Middle frontal gyrus (tissue), 1 donor: ENCODE measurements at regions not wholly inside any gene's neighbourhood (a gene's known extent, or its start where the extent isn't known, plus 50 kb on each side); places are given as distances from the start of the nearest gene placed in this dataset.

Source experiments
- DNase-seq: peaks from one replicate; pipeline ENCODE4 v3.0.0-alpha.2; 2015; ENCODE audit warnings: low spot score; ENCODE audit errors: extremely low spot score

DNA sequence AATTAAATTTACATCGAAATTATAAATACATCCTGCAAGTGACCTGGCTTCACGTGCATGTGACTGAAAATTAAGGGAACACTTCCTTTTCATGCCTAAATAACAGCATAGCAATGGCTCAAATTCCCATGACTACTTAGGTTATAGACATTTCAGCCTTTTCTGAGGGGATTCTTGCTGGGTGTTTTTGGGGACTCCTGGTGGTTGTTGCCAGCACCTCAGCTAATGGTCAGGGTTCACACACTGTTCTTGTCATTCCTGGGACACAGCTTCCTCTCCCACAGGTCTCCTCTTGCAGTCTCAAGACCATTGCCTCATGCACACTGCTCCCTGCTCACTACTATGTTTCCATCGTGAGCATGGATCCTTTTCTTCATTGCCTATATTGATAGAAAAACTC is 148.9 kb upstream of the GLI3 start:
- DNase-seq: no peak

DNA sequence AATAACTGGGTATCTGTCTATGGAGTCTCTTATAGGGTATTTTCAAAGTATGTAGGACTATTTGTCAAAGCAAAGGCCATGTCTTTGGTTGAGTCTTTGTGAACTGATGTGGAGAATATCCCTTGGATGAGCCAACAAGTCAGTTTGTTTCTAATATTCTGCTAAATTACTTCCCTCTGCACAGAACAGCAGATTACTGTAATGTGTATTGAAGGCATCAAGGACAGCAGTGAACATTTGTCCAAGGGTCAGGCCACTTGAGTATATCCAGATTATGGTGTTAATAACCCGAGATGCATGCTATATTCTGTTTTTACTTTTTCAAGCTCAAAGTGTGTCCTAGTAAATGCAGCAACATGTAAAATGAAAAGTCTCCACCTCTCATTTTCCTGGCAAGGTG is 144.2 kb upstream of the GLI3 start:
- no peak for DNase-seq

DNA sequence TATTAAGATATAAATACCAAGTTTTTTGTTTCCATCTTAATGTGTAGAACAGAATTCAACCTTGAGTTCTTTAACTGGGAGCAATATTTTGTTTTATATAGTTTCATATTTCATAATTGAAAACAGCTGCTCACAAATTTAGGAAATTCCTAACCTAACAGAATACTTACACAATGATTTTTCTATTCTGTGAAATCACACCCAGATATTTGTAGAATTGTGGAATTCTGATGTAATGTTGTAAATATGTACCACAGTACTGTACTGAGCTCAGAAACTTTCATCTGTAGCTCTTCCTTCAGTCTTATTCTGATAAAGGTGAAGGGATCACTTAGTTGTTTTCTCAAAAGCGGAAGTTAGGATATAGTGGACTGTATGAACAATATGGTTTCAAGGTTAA is 143.4 kb upstream of the GLI3 start:
- DNase-seq: no peak

DNA sequence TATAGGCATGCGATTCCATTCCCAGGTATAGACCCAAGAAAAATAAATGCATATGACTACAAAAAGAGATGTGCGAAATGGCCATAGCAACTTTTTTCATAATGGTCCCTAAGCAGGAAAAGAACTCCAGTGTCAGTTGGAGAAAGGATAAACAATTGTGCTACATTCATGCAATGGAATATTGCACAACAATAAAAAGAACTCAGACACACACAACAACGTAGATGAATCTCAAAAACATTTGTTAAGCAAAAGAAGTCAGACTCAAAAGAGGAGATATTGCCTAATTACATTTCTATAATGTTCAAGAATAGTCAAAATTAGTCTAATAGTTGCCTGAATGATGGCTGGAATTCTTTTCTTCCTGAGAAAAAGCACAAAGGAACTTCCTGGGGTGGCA is 141.1 kb upstream of the GLI3 start:
- no peak for DNase-seq

DNA sequence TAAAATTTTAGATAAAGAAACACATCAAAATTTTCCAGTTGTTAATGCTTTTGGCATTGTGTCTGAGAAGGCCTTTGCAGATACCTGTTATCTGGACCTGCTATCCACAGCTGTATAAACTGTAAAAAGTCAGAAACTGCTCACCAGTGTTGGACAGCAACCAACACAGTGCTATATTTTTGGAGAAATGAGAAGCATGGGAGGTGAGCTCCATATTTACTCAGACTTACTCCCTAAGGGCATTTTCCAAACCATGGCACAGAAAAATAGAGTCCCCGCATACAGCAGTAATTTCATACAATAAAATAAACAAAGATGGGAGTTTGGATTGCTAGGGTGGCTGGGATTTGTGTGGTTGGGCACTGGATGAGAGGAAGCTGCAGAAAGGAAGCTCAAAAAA is 136.3 kb upstream of the GLI3 start:
- no peak for DNase-seq

DNA sequence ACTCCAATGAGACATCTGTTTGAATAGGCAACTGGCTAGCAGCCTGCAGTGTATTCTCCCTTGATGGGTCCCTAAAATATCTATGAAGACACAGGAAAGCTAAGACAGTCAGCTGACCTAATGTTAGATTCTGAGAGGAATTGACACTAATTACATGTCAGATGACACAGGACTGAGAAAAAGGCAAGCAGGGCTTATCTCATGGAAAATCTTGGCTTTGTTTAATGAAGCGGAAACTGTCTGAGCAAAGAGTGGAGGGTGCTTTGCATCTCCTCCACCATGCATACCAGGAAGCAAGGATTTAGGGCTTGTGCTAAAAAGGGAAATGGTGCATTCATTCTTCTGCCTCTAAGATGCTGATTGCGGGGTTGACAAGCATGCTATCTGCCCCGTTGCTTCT is 135.5 kb upstream of the GLI3 start:
- DNase-seq: no peak

DNA sequence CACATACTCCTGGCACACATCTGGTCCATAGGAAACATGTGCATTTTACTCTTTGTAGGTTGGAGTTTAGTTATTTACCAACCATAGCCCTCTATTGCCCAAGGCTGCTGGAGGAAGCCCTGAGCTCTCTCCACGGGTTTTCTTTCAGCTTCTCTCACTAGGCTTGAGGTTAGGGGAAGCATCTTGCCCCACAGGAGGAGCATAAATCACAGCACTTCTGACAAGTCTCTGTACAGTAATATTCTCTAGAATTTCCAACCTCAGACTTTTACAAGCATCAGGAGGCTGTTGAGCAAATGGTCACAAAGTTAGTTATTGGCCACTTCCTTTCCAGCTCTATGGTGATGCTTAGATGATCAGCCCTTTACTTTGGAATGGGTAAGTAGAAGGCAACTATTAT is 122.9 kb upstream of the GLI3 start:
- no peak for DNase-seq

DNA sequence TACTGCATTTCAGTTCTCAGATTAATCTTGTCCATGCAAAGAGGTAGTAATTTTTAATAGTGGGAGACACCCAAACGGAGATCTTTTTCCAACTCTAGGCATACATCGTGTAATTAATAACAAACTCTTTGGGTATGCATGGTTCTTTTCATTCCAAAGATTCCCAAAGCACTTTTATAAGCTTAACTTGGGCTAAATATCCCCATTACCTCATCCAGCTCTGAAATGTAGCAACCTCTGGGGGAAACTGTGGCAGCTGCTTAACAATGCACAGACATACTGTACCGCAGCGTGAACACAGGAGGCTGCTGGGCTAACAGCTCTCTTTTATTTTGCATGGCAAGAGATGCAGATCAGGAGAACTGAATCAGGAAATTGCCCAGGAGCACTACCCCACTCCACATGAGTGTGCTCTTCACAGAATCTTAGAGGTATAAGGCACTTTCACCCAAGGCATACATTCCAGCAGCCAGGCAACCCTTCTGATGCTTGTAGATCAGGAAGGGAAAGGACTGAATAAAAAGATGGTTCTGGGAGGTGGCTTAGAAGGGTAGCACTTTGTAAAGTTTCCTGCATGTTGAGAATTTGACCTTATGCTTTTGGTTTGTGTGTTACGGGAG is 114.4 kb upstream of the GLI3 start:
- DNase-seq: no peak

DNA sequence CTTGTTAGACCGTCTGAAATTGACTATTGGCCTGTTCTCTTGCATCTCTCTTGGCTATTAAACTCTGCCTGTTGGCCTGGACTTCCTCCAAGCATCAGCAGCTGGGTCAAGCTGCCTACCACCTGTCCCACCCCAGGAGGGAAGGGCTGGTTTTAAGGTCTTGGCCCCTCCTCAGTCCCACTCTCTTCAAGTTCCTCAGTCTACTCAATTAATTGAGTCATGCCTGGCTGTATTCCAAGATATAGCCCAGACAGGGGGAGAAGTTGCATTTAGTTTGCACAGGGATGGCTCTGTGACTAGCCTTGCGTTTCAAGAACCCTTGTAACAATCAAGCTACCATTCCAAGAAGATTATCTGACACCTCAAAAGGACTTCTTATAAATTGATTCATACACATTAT is 113.8 kb upstream of the GLI3 start:
- DNase-seq: no peak

DNA sequence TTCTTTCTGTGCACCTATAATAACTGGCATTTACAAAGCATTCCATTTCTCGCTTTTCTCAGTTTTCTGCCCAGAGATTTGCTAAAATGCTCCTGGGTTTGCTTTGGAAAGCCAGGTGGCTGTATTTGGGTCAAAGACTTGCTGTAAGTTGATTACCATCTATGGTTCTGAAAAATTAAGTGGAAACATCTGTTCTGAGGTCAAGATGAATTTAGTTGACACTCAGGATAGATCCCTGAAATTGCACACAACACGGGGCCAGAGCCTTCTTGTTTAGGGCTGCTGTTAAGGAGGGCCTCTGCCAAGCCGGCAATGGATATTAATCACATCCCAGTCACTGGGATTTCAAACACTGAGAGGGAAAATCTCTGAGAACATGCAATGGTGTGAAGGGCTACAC is 111.6 kb upstream of the GLI3 start:
- DNase-seq: no peak

DNA sequence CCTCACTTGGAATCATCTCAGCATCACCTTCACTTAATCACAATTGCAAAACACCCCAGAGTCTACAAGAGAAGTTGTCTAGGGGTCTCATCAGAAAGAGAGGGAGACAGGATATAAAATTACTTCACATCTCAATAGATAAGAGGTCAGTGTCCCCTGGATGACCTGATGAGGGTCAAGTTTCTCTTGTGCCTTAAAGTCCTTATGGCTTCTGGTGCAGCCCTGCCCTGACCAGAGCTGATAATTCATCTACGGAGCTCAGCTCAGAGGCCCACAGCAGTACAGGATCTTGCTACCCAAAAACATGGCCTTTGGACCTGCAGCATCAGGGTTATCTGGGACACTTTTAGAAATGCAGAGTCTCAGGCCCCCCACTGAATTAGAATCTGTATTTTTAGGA is 111.1 kb upstream of the GLI3 start:
- no peak for DNase-seq

DNA sequence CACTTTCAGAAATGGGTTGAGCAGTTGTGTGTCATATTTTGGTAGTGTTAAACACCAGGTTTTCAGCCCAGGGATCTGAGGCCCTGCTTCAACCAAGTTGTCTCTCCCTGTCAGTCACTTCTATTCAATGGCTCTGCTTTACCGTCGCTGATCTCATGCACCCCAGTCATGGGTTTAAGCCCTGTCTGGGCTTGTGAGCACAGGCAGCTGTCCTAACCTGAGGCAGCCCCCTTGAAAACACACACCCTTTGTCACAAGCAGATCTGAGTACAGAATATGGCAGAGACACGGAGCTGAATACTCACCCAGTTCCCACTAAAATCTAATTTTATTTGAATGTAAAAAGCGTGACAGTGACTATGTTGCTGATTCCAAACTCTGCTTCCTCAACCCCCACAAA is 110.6 kb upstream of the GLI3 start:
- no peak for DNase-seq

DNA sequence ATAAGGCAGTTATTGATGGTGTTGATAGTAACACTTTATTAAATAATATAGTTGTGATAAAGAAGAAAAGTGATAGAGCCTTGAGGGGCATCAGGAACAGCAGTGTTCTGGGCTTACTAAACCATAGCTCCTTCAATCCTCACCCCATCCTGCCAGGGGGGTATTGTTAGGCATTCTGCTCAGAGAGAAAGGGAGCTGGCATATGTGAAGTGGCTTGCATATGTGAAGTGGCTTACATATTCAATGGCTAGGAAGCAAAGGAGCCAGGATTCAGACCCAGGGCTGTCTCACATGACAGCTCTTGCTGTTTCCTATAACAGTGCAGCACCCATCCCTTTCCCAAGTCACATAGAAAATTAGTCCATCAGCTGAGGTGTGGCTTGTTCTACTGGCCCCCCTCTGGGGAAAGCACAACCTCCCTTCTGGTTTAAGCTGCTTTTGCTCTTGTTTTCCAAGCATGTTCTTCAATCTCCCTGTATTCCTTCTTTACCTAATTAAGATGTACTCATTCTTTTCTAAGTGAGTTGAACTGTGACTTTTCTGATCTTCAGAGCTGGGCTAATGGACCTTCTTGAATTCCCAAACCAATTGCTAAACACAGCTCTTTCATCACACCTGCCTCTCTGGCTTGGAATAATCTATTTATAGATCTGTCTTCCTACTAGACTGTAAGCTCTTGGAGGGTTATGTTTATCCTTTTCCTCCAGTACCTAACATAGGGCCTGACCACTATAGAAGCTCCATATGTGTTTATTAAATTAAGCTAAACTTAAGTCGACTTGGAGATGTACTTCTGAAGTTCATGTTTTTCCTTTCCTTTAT is 108.7 kb upstream of the GLI3 start:
- no peak for DNase-seq

DNA sequence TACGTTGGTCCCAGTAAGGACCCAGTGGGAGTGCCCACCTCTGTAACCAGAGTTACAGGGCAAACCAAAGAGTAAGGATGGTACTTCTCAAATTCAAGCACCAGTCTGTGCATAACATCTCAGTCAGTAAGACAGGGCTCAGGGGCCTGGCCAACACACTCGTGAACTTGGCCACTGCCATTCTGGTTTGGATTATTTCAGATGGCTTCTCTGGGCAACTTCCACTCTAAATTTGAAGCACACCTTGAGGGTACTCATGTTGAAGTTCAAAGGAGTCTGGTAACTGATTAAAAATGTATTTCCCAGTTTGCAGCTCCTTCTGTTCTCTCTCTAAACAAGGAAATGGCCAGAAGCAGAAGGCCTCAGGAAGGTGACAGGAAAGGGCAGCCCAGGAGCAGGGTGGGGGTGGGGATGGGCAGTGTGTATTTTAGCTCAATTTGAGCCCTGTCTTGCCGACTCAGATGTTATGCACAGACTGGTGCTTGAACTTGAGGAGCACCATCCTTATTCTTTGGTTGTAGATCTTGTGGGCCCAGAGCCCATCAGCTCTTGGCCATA is 107.3 kb upstream of the GLI3 start:
- no peak for DNase-seq

DNA sequence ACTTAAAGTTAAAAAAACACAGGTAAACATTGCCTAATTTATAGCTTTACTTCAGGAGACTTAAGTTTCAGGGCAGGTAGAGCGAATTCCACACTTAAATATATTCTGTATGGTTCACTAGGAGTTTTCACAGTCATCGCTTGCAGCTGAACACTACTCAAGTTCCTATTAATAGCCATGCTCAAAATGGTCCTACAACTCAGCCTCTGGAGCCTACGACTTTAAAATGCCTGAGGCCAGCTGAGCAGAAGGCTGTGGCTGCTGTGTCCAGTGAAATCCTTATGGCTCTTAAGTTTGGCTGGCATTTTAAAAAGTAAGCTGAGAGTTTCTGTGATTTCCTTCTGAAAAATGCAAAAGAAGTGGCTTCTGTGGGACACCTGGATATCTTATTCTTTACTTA is 105.4 kb upstream of the GLI3 start:
- DNase-seq: no peak

DNA sequence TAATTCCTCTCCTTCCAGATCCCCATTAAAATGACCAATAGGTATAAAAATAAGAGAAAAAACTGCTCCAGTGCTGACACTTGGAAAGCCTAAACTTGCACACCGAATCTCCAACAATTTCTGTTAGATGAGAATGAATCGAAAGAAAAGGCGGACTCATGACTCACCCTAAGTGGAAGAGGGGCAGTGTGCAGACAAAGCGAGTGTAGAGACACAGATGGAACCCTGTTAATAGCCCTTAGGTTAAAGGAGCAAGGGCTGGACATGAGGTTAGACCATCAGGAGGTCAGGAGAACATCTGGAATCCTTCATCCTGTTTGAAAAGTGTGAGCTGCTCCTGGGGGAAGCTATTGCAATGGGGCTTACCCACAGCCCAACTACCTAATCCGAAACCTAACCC is 103.4 kb upstream of the GLI3 start:
- no peak for DNase-seq

DNA sequence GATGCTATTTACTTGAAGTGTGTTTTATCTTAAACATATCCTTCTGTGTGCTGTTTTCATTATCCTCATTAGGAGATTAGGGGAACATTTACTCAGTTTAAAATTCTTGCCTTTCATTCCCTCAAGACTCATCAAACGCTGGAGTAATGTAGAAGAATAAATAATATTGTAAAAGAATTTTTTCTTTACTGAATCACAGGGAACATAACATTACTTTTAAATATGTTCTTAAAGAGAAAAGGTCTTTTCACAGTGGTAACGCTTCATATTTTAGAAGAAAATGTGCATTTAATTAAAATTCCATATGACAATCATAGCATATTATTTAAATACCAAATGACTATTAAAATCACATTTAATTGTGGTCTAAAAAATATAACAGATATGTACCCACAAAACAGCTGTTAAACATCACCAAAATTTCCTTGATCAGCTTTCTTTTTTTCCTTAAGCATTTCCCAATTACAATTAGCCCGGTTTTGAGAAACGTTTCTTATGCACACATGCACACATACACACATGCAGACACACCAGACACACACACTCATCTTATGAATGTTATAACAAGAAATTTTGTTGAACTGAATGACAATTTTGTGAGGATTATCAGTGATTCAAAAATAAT is 102.0 kb upstream of the GLI3 start:
- DNase-seq: no peak

DNA sequence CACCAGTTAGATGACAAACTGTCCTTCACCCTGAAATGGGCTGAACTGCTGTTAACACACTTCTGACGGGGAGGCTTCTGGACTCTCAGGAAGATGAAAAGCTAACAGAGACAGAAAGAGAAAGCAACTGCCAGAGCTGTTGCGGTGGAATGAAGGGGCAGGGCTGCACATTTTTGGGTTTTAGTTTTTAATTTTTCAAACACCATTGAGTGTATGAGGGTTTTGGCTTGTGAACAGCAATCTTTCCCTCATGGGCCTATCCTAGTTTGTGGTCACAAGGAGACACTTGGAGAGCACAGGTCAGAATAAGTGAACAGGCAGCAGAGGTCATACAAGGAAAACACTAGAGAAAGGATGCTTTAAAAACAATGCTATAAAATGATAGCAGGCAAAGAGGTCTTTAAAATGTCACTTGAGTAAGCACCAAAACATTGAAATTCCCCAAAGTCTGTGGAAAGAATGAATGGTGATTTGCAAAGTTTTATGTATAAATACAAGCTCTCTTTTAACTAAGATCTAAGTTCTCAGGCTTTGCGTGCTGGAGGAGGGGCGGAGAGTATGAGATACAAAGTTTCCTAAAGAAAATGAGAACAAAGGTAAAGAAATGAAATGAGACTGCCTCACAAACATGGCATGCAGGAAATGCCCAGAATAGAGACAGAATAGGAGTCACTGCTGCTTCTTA is 101.4 kb upstream of the GLI3 start:
- DNase-seq: no peak

DNA sequence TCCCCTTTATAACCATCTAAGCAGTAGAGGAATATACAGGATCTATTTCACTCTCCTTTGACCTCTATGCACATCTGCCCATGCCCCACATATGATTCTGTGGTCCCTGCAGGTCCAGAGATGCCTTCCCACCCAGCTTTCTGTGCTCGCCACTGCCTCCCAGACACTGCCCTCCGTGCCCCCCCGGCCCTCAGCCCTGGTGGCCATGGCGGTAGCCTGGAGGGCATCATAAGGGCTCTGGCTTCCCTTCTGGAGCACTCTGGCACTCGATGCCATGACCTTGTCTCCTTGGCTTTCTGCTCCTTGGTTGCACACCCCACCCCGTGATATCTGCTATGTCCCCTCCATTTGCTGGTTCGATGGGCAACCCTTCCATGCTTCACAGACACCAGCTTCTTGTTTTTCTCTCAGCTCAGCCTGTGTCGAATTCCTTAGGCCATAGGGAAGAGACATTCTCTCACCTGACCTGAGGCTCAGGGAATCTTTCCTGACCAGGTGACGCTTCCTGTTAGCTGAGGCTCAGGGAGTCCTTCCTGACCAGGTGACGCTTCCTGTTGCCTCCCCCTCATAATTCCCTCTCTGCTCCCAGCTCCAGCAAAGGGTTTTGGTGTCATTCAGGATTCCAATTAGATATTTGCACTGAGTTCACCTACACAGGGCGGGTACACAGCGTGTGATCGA is 100.4 kb upstream of the GLI3 start:
- DNase-seq: no peak

DNA sequence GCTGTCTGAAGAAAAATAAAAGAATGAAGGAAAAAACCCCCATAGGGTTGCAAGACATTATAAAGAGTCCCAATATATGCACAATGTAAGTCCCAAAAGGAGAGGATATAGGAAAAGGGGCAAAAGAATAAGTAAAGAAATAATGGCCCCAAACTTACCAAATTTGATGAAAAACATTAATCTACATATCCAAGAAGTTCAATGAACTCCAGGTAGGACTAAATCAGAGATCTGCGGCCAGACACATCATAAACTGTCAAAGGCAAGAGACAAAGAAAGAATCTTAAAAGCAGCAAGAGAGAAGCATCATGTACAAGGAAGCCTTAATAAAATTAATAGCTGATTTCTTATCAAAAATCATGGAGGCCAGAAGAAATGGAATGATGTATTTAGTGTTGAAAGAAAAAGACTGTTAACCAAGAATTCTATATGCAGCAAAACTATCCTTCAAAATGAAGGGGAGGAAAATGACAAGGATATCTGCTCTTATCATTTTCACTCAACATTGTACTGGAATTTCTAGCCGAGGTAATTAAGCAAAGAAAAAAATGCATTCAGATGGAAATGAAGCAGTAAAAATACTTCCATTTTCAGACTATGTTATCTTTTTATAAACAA is 95.7 kb upstream of the GLI3 start:
- no peak for DNase-seq

DNA sequence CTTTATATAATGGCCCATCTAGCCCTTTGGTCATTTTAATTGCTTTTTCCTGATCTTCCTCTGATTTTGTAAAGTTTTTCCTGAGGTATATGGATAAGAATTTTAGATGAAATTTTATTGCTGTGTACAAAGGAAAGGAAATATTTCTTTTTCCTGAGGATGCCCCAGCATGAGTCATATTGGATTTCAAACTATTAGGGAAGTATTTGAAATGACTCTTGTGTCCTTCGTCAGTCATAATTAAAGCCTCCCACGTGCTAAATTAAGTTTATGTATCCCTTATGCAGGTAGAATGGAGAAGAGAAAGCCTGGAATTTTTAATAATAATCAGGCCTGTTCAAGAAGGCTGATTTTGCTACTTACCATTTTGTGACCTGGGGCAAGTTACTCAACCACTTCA is 82.6 kb upstream of the GLI3 start:
- no peak for DNase-seq
